ENCODE measurements at regions not wholly inside any gene's neighbourhood (a gene's known extent, or its start where the extent isn't known, plus 50 kb on each side); places are given as distances from the start of the nearest gene placed in this dataset.

GRCh38 chr1:4597020-4597419 lies 57.4 kb upstream of the AJAP1 start:
- DNase-seq, result no peak

GRCh38 chr1:4598561-4598960 lies 55.8 kb upstream of the AJAP1 start:
- DNase-seq, result no peak

- no peak for DNase-seq
These were observed 54.9 kb upstream of the AJAP1 start for GRCh38 chr1:4599521-4599920.

GRCh38 chr1:4599951-4600481 lies 54.4 kb upstream of the AJAP1 start:
- DNase-seq, result no peak

- DNase-seq, result no peak
These were observed 53.6 kb upstream of the AJAP1 start for GRCh38 chr1:4600615-4601460.

- DNase-seq, result no peak
These were observed 52.5 kb upstream of the AJAP1 start for GRCh38 chr1:4601941-4602340.

- DNase-seq, result no peak
These were observed 51.7 kb upstream of the AJAP1 start for GRCh38 chr1:4602462-4603294.

- no peak for DNase-seq
These were observed 50.9 kb upstream of the AJAP1 start for GRCh38 chr1:4603295-4604110.

All from eye (tissue), 1 donor.